Liver (tissue), 8 donors: ENCODE measurements at regions not wholly inside any gene's neighbourhood (a gene's known extent, or its start where the extent isn't known, plus 50 kb on each side); places are given as distances from the start of the nearest gene placed in this dataset.

ENCODE experiments used
- DNase-seq: peaks from one replicate; pipeline ENCODE4 v3.0.0-alpha.2; 2017; ENCODE audit warnings: low spot score
- H3K27ac ChIP-seq, 2 donors: one replicate each; pipeline ENCODE4 v1.7.0; 2013; ENCODE audit warnings: inconsistent platforms in 2 of 2, low read length in 2 of 2, control low read depth in 1 of 2, low read depth in 1 of 2, mild to moderate bottlenecking in 1 of 2
- H3K27me3 ChIP-seq, 4 donors: one replicate each; pipeline versions ENCODE4 v1.6.1 to v1.7.0; 2013; ENCODE audit warnings: low read length in 3 of 4, inconsistent platforms in 1 of 4, mild to moderate bottlenecking in 1 of 4, moderate library complexity in 1 of 4; ENCODE audit not compliant: control insufficient read depth in 4 of 4, insufficient read depth in 4 of 4
- H3K36me3 ChIP-seq, 4 donors: one replicate each; pipeline versions ENCODE4 v1.6.1 to v1.7.0; 2013; ENCODE audit warnings: low read length in 3 of 4, mild to moderate bottlenecking in 3 of 4, low read depth in 1 of 4, moderate library complexity in 1 of 4; ENCODE audit not compliant: control insufficient read depth in 4 of 4, insufficient read depth in 3 of 4
- H3K4me1 ChIP-seq, 4 donors: one replicate each; pipeline versions ENCODE4 v1.6.1 to v1.7.0; 2013; ENCODE audit warnings: low read length in 3 of 4, mild to moderate bottlenecking in 3 of 4, moderate library complexity in 1 of 4; ENCODE audit not compliant: control insufficient read depth in 4 of 4, insufficient read depth in 4 of 4
- H3K4me3 ChIP-seq, 3 donors: one replicate each; pipeline versions ENCODE4 v1.6.1 to v1.7.0; 2013; ENCODE audit warnings: low read length in 3 of 3, control low read depth in 1 of 3, low read depth in 1 of 3, mild to moderate bottlenecking in 1 of 3
- H3K9ac ChIP-seq, 2 donors: one replicate each; pipeline ENCODE4 v1.7.0; 2013; ENCODE audit warnings: low read length in 2 of 2, mild to moderate bottlenecking in 2 of 2, moderate library complexity in 2 of 2, control low read depth in 1 of 2, low read depth in 1 of 2
- H3K9me3 ChIP-seq, 4 donors: one replicate each; pipeline versions ENCODE4 v1.6.1 to v1.7.0; 2013; ENCODE audit warnings: low read length in 3 of 4; ENCODE audit not compliant: control insufficient read depth in 4 of 4
- ATF3 ChIP-seq: IDR thresholded peaks from 2 replicates; pipeline ENCODE4 v1.6.1; 2016; ENCODE audit warnings: antibody characterized with exemption
- CTCF ChIP-seq: fragments of 150-350 bp; IDR thresholded peaks from 2 replicates; pipeline ENCODE4 v1.5.1; 2017; ENCODE audit warnings: improper control_type of control experiment, low read depth, low read length; ENCODE audit not compliant: missing input control
- EGR1 ChIP-seq, 2 donors: IDR thresholded peaks; 2 replicates each; pipeline ENCODE4 v1.6.1; 2016 to 2018; ENCODE audit warnings: antibody characterized with exemption in 2 of 2, low read depth in 2 of 2
- FOXA1 ChIP-seq: IDR thresholded peaks from 2 replicates; pipeline ENCODE4 v1.6.1; 2016; ENCODE audit warnings: antibody characterized with exemption
- FOXA2 ChIP-seq: IDR thresholded peaks from 2 replicates; pipeline ENCODE4 v1.6.1; 2016; ENCODE audit warnings: antibody characterized with exemption
- GABPA ChIP-seq, 2 donors: IDR thresholded peaks in 1 of 2; conservative IDR thresholded peaks in 1 of 2; 2 replicates each; pipeline ENCODE4 v1.6.1; 2016; ENCODE audit warnings: antibody characterized with exemption in 2 of 2, mild to moderate bottlenecking in 1 of 2, moderate library complexity in 1 of 2
- HNF4A ChIP-seq, 2 donors: conservative IDR thresholded peaks; 2 replicates each; pipeline ENCODE4 v1.6.1; 2016; ENCODE audit warnings: antibody characterized with exemption in 2 of 2, mild to moderate bottlenecking in 2 of 2
- HNF4G ChIP-seq: IDR thresholded peaks from 2 replicates; pipeline ENCODE4 v1.6.1; 2016; ENCODE audit warnings: antibody characterized with exemption
- JUND ChIP-seq, 2 donors: IDR thresholded peaks; 2 replicates each; pipeline ENCODE4 v1.6.1; 2016; ENCODE audit warnings: antibody characterized with exemption in 2 of 2
- MAX ChIP-seq: IDR thresholded peaks from 2 replicates; pipeline ENCODE4 v1.6.1; 2016; ENCODE audit warnings: antibody characterized with exemption
- NR2F2 ChIP-seq: IDR thresholded peaks from 2 replicates; pipeline ENCODE4 v1.6.1; 2016; ENCODE audit warnings: antibody characterized with exemption
- RAD21 ChIP-seq, 2 donors: IDR thresholded peaks; 2 replicates each; pipeline ENCODE4 v1.6.1; 2016; ENCODE audit warnings: antibody characterized with exemption in 2 of 2, mild to moderate bottlenecking in 2 of 2
- REST ChIP-seq: IDR thresholded peaks from 2 replicates; pipeline ENCODE4 v1.6.1; 2016; ENCODE audit warnings: antibody characterized with exemption, mild to moderate bottlenecking
- RXRA ChIP-seq, 2 donors: IDR thresholded peaks; 2 replicates each; pipeline ENCODE4 v1.6.1; 2017 to 2018; ENCODE audit warnings: antibody characterized with exemption in 2 of 2, mild to moderate bottlenecking in 1 of 2
- SP1 ChIP-seq: IDR thresholded peaks from 2 replicates; pipeline ENCODE4 v1.6.1; 2018; ENCODE audit warnings: antibody characterized with exemption, mild to moderate bottlenecking
- TAF1 ChIP-seq: conservative IDR thresholded peaks from 2 replicates; pipeline ENCODE4 v1.6.1; 2016; ENCODE audit warnings: antibody characterized with exemption, mild to moderate bottlenecking
- YY1 ChIP-seq: IDR thresholded peaks from 2 replicates; pipeline ENCODE4 v1.6.1; 2016; ENCODE audit warnings: antibody characterized with exemption, mild to moderate bottlenecking
- ZBTB33 ChIP-seq: IDR thresholded peaks from 2 replicates; pipeline ENCODE4 v1.6.1; 2016; ENCODE audit warnings: antibody characterized with exemption
- WGBS: extraction: QIAGEN DNeasy Blood & Tissue Kit; methylation state at CpG from one replicate; pipeline ENCODE4 v1.1.7; 2013; 5-methylcytosine and 5-hydroxymethylcytosine counted together
- donor health status: healthy.
- donor health status: healthy.
- donor health status: healthy.
- donor health status: healthy.
- donor health status: healthy.

GRCh38 chr14:44108601-44109000, 398.5 kb downstream of the FSCB start (continued):
- no peak for TF ChIP-seq ATF3
- no peak for TF ChIP-seq EGR1 (IDR thresholded peaks at IDR 0.05; ENCODE audit: low read depth in 2 of 2)

GRCh38 chr14:44107156-44107555, 399.9 kb downstream of the FSCB start:
- Histone ChIP-seq H3K9ac (no peak overlapping the region), H3K27ac (no peak overlapping the region), H3K4me3 (no peak overlapping the region), H3K27me3 (no peaks in the 10 kb centered on the region), H3K9me3 (peaks cover 0 to 5% (median under 1%) of the 10 kb centered on the region in 4 donors), H3K36me3 (no peaks in the 10 kb centered on the region), H3K4me1 (no peaks in the 10 kb centered on the region)
- WGBS, result 83% methylated on average over 1 of the region's 1 CpG
- DNase-seq, result no peak
- TF ChIP-seq ATF3, result no peak
- TF ChIP-seq CTCF, result no peak
- no peak for TF ChIP-seq HNF4G
- no peak for TF ChIP-seq HNF4A (conservative IDR thresholded peaks at IDR 0.05)
- TF ChIP-seq TAF1, result no peak
- no peak for TF ChIP-seq ZBTB33
- TF ChIP-seq EGR1 (IDR thresholded peaks at IDR 0.05; ENCODE audit: low read depth in 2 of 2), result no peak
- no peak for TF ChIP-seq MAX
- no peak for TF ChIP-seq JUND (IDR thresholded peaks at IDR 0.05)
- no peak for TF ChIP-seq GABPA (IDR thresholded peaks at IDR 0.05 in 1 of 2, conservative IDR thresholded peaks at IDR 0.05 in 1 of 2)
- no peak for TF ChIP-seq YY1
- TF ChIP-seq RAD21 (IDR thresholded peaks at IDR 0.05), result no peak
- TF ChIP-seq RXRA (IDR thresholded peaks at IDR 0.05), result no peak
- TF ChIP-seq NR2F2, result no peak
- no peak for TF ChIP-seq REST
- no peak for TF ChIP-seq SP1
- TF ChIP-seq FOXA1, result no peak
- no peak for TF ChIP-seq FOXA2
